SH-SY5Y (cell line): ENCODE measurements at regions not wholly inside any gene's neighbourhood (a gene's known extent, or its start where the extent isn't known, plus 50 kb on each side); places are given as distances from the start of the nearest gene placed in this dataset.

Experiments
- GATA2 ChIP-seq: IDR thresholded peaks from 2 replicates; pipeline ENCODE4 v1.6.1; 2011; ENCODE audit warnings: mild to moderate bottlenecking, low read depth, low read length
- GATA3 ChIP-seq: IDR thresholded peaks from 2 replicates; pipeline ENCODE4 v1.6.1; 2011; ENCODE audit warnings: low read depth, mild to moderate bottlenecking, low read length, moderate library complexity

DNA sequence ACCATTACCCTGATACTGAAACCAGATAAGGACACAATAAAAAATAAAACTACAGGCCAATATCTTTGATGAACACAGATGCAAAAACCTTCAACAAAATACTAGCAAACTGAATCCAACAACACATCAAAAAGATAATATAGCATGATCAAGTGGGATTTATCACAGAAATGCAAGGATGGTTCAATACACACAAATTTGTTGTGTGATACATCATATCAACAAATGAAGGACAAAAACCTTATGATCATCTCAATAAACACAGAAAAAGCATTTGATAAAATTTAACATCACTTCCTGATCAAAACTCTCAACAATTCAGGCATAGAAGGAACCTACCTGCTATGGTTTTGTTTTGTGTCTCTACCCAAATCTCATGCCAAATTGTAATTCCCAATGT is 74.3 kb upstream of the VANGL1 start:
- TF ChIP-seq GATA3 = no peak
- TF ChIP-seq GATA2 = no peak
